AG04450 (cell line): ENCODE measurements at regions not wholly inside any gene's neighbourhood (a gene's known extent, or its start where the extent isn't known, plus 50 kb on each side); places are given as distances from the start of the nearest gene placed in this dataset.

Experiments
- CTCF ChIA-PET: fragments of 300-600, 350-600 bp; formaldehyde crosslinking; extraction: SDS; loops from one replicate; lab custom pipeline; 2022; ENCODE audit warnings: antibody characterized with exemption, inconsistent platforms; lab: Charles Lee
- POLR2A ChIA-PET: fragments of 350-600 bp; formaldehyde crosslinking; extraction: SDS; loops from one replicate; lab custom pipeline; 2021; ENCODE audit warnings: antibody characterized with exemption, inconsistent platforms; lab: Yijun Ruan, JAX
- DNase-seq: peaks from one replicate; pipeline ENCODE4 v3.0.0-alpha.2; 2011; ENCODE audit warnings: low read depth, low spot score
- H3K27ac ChIP-seq: one replicate; pipeline ENCODE4 v1.5.1; 2012; ENCODE audit warnings: low read depth, low read length, control low read depth
- H3K27me3 ChIP-seq: one replicate; pipeline ENCODE4 v1.6.0; 2012; ENCODE audit warnings: low read length; ENCODE audit not compliant: control insufficient read depth, insufficient read depth
- H3K4me3 ChIP-seq: 2 replicates; pipeline ENCODE4 v1.5.1; 2011; ENCODE audit warnings: mild to moderate bottlenecking, low read depth, low read length, control low read depth
- H3K9me3 ChIP-seq: 2 replicates; pipeline ENCODE4 v1.5.1; 2012; ENCODE audit warnings: low read length; ENCODE audit not compliant: control insufficient read depth, insufficient read depth
- TF ChIP-seq, protein P1 (sequence below): IDR thresholded peaks from 2 replicates; pipeline ENCODE4 v1.5.1; 2011; ENCODE audit warnings: low read depth, low read length, control low read depth, inconsistent platforms

DNA sequence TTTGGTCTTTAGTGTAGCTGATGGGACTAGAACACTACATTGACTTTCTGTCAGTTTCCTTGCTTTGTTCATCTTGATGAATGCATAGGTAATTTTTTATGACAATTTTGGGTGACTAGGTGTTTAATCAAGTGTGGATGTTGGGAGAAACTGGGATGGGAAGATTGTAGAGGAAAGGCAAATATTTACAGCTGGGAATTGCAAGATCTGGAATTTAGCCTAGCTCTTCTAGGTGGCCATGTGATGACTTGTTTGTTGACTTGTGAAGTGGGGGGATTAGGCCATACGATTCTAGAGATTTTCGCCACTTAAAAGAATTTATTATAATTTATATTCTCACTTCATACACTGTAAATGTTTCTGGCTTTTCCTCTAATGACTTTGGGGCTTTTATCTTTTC, 480.3 kb upstream of the GOT2 start:
- Histone ChIP-seq H3K4me3 (no peak overlapping the region), H3K9me3 (no peaks in the 10 kb centered on the region), H3K27me3 (no peaks in the 10 kb centered on the region), H3K27ac (no peak overlapping the region)
- no peak for DNase-seq
- ChIA-PET CTCF (no interaction called here), POLR2A (no interaction called here)
- TF ChIP-seq, protein P1, sequence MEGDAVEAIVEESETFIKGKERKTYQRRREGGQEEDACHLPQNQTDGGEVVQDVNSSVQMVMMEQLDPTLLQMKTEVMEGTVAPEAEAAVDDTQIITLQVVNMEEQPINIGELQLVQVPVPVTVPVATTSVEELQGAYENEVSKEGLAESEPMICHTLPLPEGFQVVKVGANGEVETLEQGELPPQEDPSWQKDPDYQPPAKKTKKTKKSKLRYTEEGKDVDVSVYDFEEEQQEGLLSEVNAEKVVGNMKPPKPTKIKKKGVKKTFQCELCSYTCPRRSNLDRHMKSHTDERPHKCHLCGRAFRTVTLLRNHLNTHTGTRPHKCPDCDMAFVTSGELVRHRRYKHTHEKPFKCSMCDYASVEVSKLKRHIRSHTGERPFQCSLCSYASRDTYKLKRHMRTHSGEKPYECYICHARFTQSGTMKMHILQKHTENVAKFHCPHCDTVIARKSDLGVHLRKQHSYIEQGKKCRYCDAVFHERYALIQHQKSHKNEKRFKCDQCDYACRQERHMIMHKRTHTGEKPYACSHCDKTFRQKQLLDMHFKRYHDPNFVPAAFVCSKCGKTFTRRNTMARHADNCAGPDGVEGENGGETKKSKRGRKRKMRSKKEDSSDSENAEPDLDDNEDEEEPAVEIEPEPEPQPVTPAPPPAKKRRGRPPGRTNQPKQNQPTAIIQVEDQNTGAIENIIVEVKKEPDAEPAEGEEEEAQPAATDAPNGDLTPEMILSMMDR, result no peak

- no peaks in the 10 kb centered on the region for H3K9me3 ChIP-seq
- no peak for DNase-seq
- H3K4me3 ChIP-seq, result no peak overlapping the region
- H3K27ac ChIP-seq, result no peak overlapping the region
- no peaks in the 10 kb centered on the region for H3K27me3 ChIP-seq
- ChIA-PET CTCF (no interaction called here), POLR2A (no interaction called here)
- TF ChIP-seq, protein P1, result no peak
Observed at GRCh38 chr16:59213952-59214351, 479.8 kb upstream of the GOT2 start.

DNA sequence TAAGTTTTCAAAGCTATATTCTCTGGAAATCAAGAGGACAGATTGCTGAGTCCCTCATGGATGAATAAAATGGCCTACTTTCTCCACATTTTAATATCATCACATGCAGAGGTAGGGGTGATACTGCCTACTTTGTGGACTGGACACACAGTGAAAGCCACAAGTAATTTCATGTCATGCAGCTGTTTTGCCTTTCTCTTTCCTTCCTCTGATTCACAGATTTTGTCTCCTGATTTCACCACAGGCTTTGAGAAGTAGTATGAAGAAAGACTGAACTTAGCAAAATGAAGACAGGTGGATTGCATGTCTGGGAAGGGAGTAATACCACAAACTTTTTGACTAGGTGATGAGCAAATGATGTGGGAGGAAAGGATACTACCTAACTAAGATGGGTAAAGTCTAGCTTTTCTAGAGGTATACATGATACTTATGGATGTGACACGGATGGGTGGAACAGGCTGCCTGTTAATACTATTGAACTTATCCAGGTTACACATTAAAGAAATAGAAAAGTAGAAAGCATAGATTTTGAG, 478.4 kb upstream of the GOT2 start:
- CTCF ChIA-PET, result no interaction called here
- Histone ChIP-seq H3K4me3 (no peak overlapping the region), H3K9me3 (no peaks in the 10 kb centered on the region), H3K27ac (no peak overlapping the region), H3K27me3 (no peaks in the 10 kb centered on the region)
- no peak for DNase-seq
- POLR2A ChIA-PET, result no interaction called here
- TF ChIP-seq, protein P1, result no peak

- H3K27ac ChIP-seq, result no peak overlapping the region
- CTCF ChIA-PET, result no interaction called here
- POLR2A ChIA-PET, result no interaction called here
Observed at GRCh38 chr16:59210955-59211541, 476.9 kb upstream of the GOT2 start.

GRCh38 chr16:59205403-59205802, 471.3 kb upstream of the GOT2 start:
- Histone ChIP-seq H3K27me3 (no peaks in the 10 kb centered on the region), H3K9me3 (peaks cover 3% of the 10 kb centered on the region; the same call in 1 of the 2 replicates), H3K27ac (no peak overlapping the region), H3K4me3 (no peak overlapping the region)
- ChIA-PET POLR2A (no interaction called here), CTCF (no interaction called here)
- no peak for DNase-seq
- TF ChIP-seq, protein P1, result no peak

More at GRCh38 chr16:59210955-59211541, 476.9 kb upstream of the GOT2 start:
- DNase-seq, result no peak
- H3K27me3 ChIP-seq, result no peaks in the 10 kb centered on the region
- no peak overlapping the region for H3K4me3 ChIP-seq
- TF ChIP-seq, protein P1, result no peak
- H3K9me3 ChIP-seq, result no peaks in the 10 kb centered on the region
